Testis (tissue), 2 donors: ENCODE measurements at regions not wholly inside any gene's neighbourhood (a gene's known extent, or its start where the extent isn't known, plus 50 kb on each side); places are given as distances from the start of the nearest gene placed in this dataset.

Source experiments
- DNase-seq: peaks from one replicate; pipeline ENCODE4 v3.0.0-alpha.2; 2019
- H3K27ac ChIP-seq, 2 donors: fragments of 200-600 bp; sonication (generic); one replicate each; pipeline ENCODE4 v1.5.1; 2019
- H3K27me3 ChIP-seq: fragments of 200-600 bp; sonication (generic); one replicate; pipeline ENCODE4 v1.5.1; 2019
- H3K36me3 ChIP-seq: fragments of 200-600 bp; sonication (generic); one replicate; pipeline ENCODE4 v1.5.1; 2017; ENCODE audit warnings: low read depth; ENCODE audit errors: missing control alignments
- H3K4me1 ChIP-seq: fragments of 200-600 bp; sonication (generic); one replicate; pipeline ENCODE4 v1.5.1; 2019
- H3K4me3 ChIP-seq, 2 donors: fragments of 200-600 bp; sonication (generic); one replicate each; pipeline ENCODE4 v1.5.1; 2017 to 2019
- H3K9me3 ChIP-seq: fragments of 200-600 bp; sonication (generic); one replicate; pipeline ENCODE4 v1.5.1; 2017
- POLR2A ChIP-seq: fragments of 450-650 bp; IDR thresholded peaks from one replicate; pipeline ENCODE4 v1.6.1; 2017; ENCODE audit warnings: antibody characterized with exemption, mild to moderate bottlenecking, moderate library complexity
- WGBS, 2 donors: methylation state at CpG; one replicate each; pipeline ENCODE4 v1.1.5; 2018; 5-methylcytosine and 5-hydroxymethylcytosine counted together
- intact Hi-C: fragments of 100-400 bp; cut with DNase I; formaldehyde crosslinking; loops from one replicate; pipeline ENCODE4 v1.15.1; 2023; ENCODE audit warnings: low total_unique reads
- TF ChIP-seq, protein P1 (sequence below), 3 experiments: fragments of 450-650 bp in 2 of 3; fragments of 200-600 bp in 1 of 3; sonication (generic) in 1 of 3; IDR thresholded peaks; one replicate each; pipeline ENCODE4 v1.5.1; 2016 to 2019; ENCODE audit warnings: antibody characterized with exemption in 3 of 3, mild to moderate bottlenecking in 2 of 3, moderate library complexity in 1 of 3

DNA sequence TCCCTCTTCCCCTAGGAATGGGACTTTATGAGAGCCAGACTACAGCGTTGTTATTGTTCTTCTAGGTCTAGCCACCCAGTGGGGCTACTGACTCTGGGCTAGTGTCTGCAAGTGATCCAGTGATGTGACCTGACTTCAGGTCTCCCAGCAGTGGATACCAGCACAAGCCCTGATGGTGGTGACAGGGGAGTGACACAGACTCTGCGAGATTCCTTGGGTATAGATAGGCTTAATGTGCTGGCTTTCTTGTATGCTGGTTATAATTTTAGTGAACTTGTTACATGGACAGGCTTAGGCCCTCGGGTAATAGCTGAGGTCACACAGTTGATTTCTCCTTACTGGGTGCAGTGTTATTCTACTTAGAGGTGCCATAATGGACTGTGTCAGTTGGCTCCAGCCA lies 106.9 kb downstream of the TBC1D30 start:
- H3K4me1 ChIP-seq, result peaks cover 5% of the 10 kb centered on the region
- H3K36me3 ChIP-seq, result no peaks in the 10 kb centered on the region
- H3K27ac ChIP-seq, result no peak overlapping the region
- no peaks in the 10 kb centered on the region for H3K27me3 ChIP-seq
- intact Hi-C loops, result no loop called here
- no peaks in the 10 kb centered on the region for H3K9me3 ChIP-seq
- 68 to 100% methylated on average over 1 to 3 of the region's 3 CpGs for WGBS, 2 donors
- H3K4me3 ChIP-seq, result no peak overlapping the region
- no peak for TF ChIP-seq POLR2A
- TF ChIP-seq, protein P1, sequence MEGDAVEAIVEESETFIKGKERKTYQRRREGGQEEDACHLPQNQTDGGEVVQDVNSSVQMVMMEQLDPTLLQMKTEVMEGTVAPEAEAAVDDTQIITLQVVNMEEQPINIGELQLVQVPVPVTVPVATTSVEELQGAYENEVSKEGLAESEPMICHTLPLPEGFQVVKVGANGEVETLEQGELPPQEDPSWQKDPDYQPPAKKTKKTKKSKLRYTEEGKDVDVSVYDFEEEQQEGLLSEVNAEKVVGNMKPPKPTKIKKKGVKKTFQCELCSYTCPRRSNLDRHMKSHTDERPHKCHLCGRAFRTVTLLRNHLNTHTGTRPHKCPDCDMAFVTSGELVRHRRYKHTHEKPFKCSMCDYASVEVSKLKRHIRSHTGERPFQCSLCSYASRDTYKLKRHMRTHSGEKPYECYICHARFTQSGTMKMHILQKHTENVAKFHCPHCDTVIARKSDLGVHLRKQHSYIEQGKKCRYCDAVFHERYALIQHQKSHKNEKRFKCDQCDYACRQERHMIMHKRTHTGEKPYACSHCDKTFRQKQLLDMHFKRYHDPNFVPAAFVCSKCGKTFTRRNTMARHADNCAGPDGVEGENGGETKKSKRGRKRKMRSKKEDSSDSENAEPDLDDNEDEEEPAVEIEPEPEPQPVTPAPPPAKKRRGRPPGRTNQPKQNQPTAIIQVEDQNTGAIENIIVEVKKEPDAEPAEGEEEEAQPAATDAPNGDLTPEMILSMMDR (IDR thresholded peaks at IDR 0.05), result no peak
- DNase-seq, result no peak

DNA sequence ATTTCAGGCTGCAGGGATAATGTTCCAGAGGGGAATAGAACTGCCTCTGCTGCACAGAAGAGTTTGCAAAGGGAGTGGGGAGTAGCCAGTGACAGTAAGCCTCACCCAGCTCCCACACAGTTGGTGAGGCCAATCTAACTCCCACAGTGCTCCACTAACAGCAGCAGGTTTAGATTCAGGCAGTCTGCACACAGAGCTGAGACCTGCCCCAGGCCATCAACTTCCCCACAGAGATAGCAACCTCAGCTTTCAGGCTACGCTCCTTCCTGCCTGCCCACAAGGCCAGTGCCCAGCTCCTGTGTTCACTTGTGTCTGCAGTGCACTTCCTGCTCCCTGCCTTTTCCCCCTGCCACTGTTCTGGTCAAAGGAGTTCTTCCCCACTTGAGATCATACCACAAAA lies 107.5 kb downstream of the TBC1D30 start:
- no peaks in the 10 kb centered on the region for H3K36me3 ChIP-seq
- no peaks in the 10 kb centered on the region for H3K9me3 ChIP-seq
- H3K4me3 ChIP-seq, result no peak overlapping the region
- peak; percentile 73 for DNase-seq
- WGBS, 2 donors, result 77 to 100% methylated on average over 1 of the region's 1 CpG
- H3K27ac ChIP-seq, result peak overlapping the region; percentile 31 to 32
- no peaks in the 10 kb centered on the region for H3K27me3 ChIP-seq
- TF ChIP-seq, protein P1 (IDR thresholded peaks at IDR 0.05), result no peak
- no peak for TF ChIP-seq POLR2A
- intact Hi-C loops, result no loop called here
- H3K4me1 ChIP-seq, result peaks cover 5% of the 10 kb centered on the region

DNA sequence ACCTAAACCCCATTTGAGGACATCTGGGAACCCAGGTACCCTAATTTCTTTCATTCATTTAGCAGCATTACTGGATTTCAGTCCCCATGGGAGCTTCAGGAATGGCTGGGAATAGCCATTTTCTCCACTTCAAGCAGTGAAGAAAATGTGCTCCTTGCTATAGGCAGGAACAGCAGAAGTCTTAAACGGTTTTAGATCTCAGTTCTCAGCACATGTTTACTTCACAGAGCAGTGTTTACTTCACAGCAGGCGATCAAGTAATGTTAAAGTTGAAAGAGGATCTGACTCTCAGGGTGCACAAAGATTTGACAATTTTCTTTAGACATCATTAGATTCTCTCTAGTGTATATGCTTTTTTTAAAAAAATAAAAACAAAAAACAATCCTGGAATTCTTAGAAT lies 109.3 kb downstream of the TBC1D30 start:
- H3K27me3 ChIP-seq, result no peaks in the 10 kb centered on the region
- H3K36me3 ChIP-seq, result no peaks in the 10 kb centered on the region
- TF ChIP-seq, protein P1 (IDR thresholded peaks at IDR 0.05), result no peak
- TF ChIP-seq POLR2A, result no peak
- no peak for DNase-seq
- H3K9me3 ChIP-seq, result no peaks in the 10 kb centered on the region
- WGBS, 2 donors, result 61 to 72% methylated on average over 2 of the region's 2 CpGs
- H3K4me1 ChIP-seq, result peaks cover 5% of the 10 kb centered on the region
- intact Hi-C loops, result no loop called here
- H3K27ac ChIP-seq, result no peak overlapping the region
- H3K4me3 ChIP-seq, result no peak overlapping the region

DNA sequence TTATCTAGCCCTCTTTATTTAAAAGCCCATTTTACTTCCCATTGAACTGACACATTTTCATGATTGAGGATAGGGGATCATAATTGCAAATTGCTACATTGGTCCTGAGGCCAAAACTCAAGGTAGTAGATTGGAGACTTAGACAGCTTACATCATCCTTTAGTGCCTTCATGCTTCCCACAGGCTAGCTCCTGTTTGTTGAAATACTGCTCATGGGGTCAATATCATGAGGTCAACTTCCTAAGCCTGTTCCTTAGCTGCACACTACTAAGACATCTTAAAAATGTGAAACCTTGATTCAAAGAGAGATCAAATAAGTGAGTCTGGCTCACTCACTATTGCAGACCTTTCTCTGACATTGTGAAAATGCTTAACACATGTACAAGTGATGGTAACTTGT lies 113.0 kb downstream of the TBC1D30 start:
- H3K9me3 ChIP-seq, result no peaks in the 10 kb centered on the region
- H3K27ac ChIP-seq, result no peak overlapping the region
- H3K36me3 ChIP-seq, result no peaks in the 10 kb centered on the region
- peaks cover 1% of the 10 kb centered on the region for H3K4me1 ChIP-seq
- intact Hi-C loops, result no loop called here
- no peak for DNase-seq
- H3K4me3 ChIP-seq, result no peak overlapping the region
- no peaks in the 10 kb centered on the region for H3K27me3 ChIP-seq
- TF ChIP-seq, protein P1 (IDR thresholded peaks at IDR 0.05), result no peak
- TF ChIP-seq POLR2A, result no peak

DNA sequence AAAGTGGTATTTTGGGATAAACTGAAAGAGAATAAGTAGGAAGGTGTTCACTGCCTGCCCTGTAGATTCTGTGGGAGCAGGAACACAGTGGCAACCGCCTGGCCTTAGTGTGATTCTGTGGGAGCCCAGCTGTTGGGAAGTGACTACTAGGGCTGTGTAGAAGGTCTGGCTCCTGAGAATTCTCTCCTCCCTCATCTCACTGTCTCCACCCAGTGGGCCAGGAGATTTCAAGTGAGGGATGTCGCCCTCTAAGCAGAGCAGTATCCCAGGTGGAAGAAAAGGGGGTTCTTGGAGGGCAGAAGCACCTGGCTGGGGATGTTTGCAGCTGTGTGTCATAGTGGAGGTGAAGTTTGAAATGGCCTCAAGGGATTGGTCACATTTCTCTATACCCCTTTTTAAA lies 113.7 kb downstream of the TBC1D30 start:
- H3K36me3 ChIP-seq, result no peaks in the 10 kb centered on the region
- H3K27me3 ChIP-seq, result no peaks in the 10 kb centered on the region
- WGBS, 2 donors, result 89 to 98% methylated on average over 2 of the region's 2 CpGs
- TF ChIP-seq, protein P1 (IDR thresholded peaks at IDR 0.05), result no peak
- no peak for TF ChIP-seq POLR2A
- H3K4me3 ChIP-seq, result no peak overlapping the region
- H3K9me3 ChIP-seq, result no peaks in the 10 kb centered on the region
- H3K4me1 ChIP-seq, result no peaks in the 10 kb centered on the region
- H3K27ac ChIP-seq, result no peak overlapping the region
- DNase-seq, result no peak
- intact Hi-C loops, result no loop called here
